ENCODE measurements at regions not wholly inside any gene's neighbourhood (a gene's known extent, or its start where the extent isn't known, plus 50 kb on each side); places are given as distances from the start of the nearest gene placed in this dataset.

DNA sequence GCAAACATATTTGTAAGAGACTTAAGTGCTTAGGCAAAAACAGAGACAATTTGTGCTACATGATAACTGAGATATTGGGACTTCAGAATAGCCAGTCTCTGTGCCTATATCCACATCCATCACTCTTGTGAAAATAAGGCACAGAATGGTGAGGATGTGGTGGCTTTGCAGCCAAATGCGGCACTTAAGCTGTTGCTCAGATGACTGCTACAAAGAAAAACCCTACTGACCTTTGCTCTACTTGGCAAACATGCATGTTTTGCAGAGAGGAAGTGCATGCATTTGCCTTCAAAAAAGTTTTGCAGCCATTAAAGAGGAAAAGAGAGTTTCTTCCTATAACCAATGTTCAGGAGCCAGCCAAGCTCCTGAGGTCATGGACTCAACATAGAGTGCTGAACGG, 675.0 kb upstream of the KIRREL3 start:
- TF ChIP-seq POLR2AphosphoS5 (IDR thresholded peaks at IDR 0.05; ENCODE audit: low read depth, low read length) (no peak), POLR2A (IDR thresholded peaks at IDR 0.05; ENCODE audit: low read depth, low read length) (no peak)
